NCI-H748 (cell line): ENCODE measurements at regions not wholly inside any gene's neighbourhood (a gene's known extent, or its start where the extent isn't known, plus 50 kb on each side); places are given as distances from the start of the nearest gene placed in this dataset.

ENCODE experiments used
- DNase-seq: peaks from one replicate; lab custom pipeline; 2025; ENCODE audit not compliant: unreplicated experiment; lab: John Stamatoyannopoulos, UW

DNA sequence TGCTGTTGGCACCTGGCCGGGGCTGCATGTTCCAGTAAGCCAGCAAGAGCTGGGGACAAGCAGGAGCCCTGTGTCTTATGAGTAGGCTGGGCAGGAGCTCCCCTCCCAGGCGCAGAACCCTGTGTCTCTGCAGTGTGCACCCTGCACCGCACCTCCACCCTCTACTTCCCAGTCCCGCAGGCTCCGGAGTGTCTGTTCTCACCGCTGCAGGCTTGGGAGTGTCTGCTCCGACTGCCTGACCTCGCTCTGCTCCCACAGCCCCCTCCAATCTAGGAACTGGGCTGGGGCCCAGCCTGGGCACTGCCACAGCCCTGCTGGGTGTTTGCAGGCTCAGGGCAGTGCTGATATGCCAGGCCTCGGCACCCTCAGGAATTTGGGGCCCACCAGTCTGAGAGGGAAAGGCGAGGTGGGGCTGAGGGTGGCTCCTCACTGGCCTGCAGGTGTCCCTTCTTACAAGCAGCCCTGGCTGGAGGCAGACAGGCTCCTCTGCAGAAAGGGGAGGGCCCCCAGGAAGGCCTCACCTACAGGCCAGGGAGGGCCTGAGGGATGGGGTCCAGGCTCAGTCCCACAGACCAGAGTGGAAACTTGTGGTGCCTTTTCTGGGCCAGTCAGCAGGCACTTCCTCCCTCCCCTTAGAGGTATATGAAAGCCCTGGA, 871.6 kb upstream of the GJE1 start:
- DNase-seq = no peak

DNA sequence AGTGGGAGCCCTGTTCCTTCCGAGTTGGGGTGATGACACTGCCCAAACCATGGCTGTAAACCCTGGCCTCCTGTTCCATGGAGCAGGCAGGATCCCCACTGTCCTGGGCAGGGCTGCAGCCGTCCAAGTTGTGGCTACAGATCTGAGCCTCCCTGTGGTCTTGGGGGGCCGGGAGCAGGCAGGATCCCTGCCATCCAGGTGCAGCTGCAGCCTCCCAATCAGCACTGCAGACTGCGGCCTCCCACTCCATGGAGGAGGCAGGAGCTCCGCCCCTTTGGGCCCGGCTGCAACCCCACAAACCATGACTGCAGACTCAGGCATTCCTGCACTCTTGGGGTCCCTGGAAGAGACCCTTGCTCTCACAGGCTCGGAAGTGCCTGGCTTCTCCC, 872.1 kb upstream of the GJE1 start:
- DNase-seq = no peak

DNA sequence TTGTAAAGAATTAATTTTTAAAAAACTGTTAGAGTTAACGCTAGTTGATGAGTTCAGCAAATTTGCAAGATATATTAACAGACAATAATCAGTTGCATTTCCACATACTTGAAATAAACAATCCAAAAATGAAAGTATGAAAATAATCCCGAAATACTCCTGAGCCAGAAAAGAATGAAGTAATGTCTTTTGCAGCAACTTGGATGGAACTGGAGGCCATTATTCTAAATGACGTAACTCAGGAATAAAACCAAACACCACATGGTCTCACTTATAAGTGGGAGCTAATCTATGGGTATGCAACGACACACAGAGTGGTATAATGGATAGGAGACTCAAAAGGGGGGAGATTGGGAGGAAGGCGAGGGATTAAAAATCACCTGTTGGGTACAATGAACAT, 872.9 kb upstream of the GJE1 start:
- DNase-seq = no peak

DNA sequence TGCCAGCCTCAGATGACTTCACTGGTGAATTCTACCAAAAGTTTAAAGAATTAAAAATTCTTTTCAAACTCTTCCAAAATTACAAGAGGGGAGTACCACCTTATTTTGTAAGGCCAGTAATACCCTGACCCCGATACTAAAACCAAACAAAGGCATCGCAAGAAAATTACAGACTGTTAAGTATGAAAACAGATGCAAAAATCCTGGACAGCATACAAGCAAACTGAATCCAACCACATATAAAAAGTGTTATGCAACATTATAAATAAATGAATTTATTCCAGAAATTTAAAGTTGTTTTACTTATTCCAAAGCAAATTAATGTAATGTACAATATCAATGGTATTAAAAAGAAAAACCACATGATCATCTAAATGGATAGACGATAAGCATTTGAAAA, 873.6 kb upstream of the GJE1 start:
- no peak for DNase-seq

DNA sequence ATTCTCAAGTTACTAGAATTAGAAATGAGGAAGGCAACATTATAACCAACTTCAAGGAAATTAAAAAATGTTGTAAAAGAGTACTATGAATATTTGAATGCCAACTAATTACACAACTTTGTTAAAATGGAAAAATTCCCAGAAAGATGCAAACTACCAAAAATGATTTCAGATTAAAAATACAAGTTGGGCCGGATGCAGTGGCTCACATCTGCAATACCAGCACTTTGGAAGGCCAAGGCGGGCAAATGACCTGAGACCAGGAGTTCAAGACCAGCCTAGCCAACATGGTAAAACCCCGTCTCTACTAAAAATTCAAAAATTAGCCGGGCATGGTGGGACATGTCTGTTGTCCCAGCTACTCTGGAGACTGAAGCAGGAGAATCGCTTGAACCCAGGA, 874.2 kb upstream of the GJE1 start:
- DNase-seq = no peak

DNA sequence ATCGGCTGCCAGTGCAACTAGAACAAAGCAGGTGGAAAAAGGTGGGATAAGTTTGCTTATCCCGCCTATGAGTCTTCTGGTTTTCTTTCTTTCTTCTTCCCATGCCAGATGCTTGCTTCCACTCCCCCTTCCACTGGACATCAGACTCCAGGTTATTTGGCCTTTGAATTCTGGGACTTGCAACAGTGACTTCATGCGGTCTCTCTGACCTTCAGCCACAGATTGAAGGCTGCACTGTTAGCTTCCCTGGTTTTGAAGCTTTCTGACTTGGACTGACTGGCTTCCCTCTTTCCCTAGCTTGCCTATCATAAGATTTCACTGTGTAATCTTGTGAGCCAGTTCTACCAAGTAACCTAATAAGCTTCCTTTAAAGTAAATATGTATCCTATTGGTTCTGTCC, 878.4 kb upstream of the GJE1 start:
- DNase-seq = no peak

DNA sequence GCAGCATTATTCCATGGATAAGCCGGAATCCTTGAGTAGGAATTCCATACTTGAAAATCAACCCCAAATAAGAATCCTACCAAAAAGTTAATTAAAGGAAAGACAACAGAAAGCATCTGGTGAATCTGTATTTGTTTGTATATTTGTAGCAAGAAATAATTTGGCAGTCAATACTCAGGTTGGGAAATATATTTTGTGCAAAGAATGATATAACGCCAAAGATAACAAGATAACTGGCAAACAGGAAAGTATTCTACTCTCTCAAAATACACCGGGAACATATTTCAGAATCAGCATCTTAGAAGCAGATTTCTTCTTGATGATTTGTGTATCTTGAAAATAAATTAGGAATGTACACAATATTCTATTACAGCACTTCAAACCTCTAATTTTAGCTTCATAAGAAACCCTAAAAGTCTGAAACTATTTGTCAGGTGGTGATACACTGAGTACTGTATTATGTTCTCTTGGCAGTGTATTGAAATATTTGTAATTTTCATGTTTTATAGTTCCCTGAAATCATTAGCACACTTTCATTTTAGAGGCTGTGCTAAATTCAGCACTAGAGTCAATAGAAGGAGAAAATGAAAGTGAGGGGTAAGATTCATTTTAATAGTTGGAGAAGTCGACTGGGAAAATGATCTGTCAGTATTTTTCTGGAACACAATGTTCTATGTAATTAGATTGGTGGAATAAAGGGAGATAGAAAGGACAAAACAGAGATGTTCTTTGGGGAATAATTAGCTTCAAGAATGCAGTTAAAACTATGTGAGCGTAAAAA, 879.7 kb upstream of the GJE1 start:
- DNase-seq = no peak

DNA sequence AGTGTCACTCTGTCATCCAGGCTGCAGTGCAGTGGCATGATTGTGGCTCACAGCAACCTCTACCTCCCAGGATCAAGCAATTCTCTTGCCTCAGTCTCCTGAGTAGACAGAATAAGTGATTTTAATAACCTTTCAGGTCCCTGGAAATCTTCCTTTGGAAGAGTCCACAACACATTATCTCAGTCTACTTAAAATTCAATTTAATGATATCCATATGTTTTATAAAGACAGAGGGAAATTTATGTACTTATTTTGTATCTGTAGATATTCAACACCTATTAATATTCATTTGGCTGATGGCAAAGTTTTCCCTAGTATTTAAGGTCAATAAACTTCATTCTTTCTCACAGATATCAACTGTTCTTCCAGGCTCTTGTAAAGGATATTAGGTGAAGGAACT, 881.4 kb upstream of the GJE1 start:
- no peak for DNase-seq

DNA sequence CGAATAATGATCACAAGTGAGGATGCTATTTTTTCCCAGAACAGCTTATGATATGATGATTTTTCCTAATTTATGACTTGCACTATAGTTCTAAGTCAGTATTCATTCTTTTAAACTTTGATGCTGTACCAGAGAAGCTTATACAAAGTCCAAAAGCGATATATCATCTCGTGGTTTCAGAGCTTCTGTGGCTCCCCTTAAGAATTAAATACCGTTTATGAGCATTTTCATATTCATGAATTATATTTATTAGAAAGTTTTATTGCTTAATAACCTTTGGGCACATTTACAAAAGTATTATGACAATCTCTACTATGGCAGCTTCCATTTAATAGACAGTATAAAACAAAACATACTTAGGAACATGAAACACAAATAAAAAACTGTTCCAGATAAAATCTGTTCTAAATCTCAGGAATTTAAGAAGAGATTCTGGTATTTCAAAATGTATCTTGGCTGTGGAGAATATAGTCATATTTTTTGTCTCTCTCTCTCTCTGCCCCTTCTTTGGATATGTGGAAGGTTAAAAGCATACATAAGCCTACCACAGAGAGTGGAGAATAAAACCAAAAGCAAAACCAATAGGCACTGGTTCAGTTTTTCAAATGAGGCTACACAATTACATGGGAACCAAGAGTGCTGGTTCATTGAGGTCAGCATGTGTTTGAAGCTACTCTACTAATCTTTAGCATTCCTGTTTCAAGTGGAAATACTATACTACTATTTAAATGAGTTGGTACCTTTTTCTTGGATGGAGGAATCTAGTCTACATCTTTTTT, 884.5 kb upstream of the GJE1 start:
- DNase-seq = no peak

DNA sequence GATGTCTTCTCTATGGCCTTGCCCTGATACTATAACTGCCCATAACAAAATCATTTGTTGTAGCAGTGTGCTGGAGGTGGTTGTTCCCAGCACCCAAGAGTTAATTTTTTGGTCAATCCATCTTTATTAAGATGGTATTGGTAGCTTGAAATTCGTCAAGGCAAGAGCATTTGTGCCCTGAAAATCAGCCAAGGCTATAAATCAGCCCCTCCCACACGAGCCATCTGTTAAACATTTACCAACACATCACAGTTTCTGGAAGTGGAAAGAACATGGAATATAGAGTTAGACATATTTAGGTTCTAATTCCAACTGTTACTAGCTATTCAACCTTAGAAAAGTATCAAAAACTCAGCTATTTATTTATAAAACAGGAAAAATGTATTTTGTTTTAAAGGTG, 888.4 kb upstream of the GJE1 start:
- no peak for DNase-seq

DNA sequence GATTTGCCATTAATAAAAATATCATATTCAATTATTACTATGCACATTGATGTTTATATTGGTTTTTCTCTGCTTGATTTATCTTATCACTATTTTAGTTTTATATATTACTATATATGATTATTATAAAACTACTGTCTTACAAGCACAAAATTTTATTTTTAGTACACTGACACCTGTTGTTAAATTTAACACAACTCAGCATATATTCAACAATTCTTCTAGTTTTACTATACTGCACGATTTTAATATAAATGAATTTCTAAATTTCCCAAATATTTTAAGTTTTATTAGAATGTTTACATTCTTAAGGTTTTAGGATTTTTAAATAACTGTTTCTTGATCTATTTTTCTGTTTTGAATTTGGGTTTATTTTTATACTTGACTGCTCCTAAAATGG, 889.8 kb upstream of the GJE1 start:
- DNase-seq = no peak

DNA sequence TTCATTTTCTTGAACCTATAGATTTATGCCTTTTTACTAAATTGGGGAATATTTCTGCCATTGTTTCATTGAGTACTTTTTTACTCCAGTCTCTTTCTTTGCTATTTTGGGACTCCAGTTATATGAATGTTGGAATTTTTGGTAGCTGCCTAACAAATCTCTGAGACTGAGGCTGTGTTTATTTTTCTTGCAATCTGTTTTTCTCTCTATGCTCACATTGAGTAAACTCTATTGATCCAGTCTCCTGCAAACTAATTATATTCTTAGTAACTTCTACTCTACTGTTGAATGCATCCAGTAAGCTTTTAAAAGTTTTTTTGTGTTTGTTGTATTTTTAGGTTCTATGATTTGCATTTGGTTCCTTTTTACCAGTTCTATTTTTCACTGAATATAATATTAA, 903.4 kb upstream of the GJE1 start:
- DNase-seq = no peak

DNA sequence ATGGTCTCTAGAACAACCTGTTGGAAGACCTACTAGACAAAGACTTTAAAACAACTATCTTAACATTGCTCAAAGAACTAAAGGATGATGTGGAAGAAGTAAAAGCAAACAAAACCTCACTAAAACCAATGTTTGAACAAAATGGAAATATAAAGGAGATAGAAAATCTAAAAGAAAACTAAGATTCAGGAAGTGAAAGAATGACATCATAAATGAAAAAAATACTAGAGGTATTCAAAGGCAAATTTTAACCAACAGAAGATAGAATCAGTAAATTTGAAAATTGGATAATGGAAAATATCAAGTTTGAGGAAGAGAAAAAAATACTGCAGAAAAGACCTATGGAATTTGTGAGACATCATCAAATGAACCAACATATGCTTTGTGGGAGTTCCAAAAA, 914.1 kb upstream of the GJE1 start:
- no peak for DNase-seq

DNA sequence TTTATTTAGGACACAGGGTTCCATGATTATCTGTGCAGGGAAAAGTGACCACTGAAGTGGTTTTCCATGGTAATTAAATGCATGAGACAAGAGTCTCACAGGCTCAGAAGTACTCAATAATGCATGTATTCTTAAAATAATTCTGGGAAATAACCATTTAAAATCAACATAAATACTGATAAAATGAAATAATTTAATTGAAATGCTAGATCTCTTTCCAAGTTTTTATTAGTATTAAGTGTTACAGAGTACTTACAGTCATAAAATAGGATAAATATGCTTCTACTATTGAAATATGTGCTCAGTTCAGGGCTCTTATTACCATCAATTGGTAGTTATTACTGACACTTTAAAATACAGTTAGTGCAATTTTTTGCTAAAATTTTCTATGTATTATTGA, 916.0 kb upstream of the GJE1 start:
- DNase-seq = no peak

DNA sequence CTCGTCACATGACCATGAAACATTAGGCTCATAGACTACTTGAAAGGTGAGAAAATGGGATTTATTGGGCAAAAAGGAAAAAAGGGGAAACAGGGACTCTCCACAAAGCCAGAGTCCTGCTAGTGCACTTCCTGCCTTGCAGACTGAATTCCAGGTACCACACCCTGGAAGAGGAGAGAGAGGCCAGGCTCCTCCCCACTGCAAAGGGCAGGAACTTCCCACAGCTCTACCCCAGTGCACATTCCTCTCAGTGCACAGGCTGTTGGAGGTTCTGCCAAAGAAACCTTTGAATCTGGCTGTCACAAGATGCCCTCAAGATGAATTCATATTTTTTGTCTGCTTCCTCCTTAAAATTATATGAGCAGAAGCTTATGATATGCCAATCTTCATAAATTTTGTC, 920.4 kb upstream of the GJE1 start:
- DNase-seq = peak; percentile 28

DNA sequence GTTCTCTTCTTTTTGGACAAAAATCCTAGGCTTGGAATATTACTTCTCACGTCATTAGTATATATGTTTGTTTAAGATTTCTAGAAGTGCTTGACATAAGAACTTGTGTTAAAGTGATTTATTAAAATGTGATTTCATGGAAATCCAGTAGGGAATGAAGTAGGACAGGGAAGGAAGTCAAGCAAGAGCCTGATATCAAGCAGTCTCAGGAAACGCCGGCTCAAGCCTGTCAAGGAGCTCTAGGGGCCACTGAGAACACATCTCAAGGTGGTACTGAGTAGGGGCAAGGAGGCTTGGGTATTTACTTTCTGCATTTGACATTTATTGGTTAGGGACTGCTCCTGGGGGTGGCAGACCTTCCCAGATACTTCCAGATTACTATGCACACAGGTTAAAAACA, 920.9 kb upstream of the GJE1 start:
- DNase-seq = no peak

DNA sequence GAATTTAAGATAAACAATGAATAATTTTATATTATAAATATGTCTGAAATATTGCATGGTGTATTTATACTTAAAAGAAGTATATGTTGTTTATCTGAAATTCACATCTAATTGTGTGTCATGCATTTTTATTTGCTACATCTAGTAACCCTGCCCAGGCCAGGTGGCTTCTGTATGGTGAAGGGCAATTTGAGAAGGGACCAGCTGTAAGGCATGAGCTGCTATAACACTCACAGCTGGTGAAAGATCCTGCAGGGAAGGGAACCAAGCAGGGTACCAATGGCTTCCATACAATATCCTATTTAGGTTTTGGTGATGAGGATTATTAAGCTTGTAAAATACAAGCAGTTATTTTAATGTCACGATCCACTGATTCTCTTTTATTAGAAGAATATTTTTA, 921.8 kb upstream of the GJE1 start:
- DNase-seq = peak; percentile 63

DNA sequence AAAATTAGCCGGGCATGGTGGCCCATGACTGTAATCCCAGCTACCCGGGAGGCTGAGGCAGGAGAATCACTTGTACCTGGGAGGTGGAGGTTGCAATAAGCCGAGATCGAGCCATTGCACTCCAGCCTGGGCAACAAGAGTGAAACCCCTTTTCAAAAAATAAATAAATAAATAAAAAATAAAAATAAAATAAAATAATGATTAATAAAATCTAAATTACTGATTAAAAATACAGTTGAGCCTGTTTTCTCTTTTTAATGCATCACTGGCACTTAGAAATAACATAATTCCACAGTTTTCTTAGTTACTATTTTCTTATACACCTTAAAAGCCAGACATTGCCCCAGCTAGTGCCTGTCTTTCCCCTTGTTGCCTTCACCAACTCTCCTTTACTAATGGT, 922.8 kb upstream of the GJE1 start:
- no peak for DNase-seq

DNA sequence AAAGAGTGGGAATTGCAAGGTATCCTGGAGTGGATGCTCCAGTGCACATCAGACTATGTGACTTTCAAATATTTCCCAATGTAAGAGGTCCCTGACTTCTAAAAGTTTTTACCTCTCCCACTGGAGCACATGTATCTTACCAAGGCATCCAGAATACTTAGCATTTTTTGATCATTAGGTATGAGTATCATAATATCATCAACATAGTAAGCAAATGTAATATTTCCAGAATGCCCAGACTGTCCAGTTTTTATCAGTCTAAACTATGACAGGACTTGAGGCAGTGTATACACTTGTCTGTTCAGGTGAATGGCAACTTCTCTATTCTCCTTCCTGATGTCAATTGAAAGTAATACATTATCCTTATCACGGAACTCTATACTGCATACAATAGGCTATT, 924.6 kb upstream of the GJE1 start:
- DNase-seq = no peak

DNA sequence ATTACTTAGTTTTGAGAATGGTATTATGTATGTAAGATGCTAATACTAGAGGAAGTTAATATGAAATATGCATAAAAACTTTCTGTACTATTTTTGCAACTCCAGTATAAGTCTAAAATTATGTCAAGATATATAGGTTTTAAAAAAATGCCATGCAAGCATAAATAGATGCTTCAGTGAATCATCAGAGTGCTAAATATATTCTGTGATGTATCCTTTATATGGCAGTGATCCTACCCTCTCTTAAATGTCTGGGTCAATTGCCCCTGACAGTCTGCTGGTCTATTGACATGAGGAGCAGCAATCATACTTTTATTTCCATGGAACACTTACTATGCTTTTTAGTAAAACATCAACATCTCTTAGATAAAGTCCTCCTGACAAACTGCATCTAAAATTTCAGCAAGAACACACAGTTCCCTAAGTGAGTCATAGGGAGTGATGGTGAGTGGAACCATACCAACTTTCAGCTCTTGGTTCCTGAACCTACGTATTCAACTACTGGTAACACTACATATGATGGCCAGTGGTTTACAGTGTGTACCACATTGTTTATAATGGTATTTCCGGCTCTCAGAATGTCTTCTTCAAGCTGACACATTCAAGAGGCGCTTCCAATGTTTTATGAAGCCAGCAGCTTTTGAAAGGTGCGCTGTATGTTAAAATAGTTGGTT, 928.7 kb upstream of the GJE1 start:
- DNase-seq = no peak

DNA sequence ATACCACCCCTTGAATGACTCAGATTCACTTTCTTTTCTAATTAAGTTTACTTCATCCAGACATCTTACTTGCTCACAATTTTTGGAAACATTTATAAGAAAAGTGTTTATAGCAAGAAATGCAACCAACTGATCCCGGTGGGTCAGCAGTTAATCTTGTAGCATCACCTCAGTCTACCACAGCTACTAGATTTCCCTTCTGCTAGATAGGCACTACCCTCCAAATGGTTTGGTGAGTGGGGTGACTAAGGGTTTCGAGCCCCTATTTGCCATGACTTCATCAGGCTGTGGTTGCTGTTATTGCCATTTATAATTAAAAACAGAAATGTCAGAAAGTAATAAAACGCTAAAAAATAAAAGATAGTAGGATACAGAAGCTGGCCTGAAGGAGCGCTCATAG, 930.1 kb upstream of the GJE1 start:
- no peak for DNase-seq

DNA sequence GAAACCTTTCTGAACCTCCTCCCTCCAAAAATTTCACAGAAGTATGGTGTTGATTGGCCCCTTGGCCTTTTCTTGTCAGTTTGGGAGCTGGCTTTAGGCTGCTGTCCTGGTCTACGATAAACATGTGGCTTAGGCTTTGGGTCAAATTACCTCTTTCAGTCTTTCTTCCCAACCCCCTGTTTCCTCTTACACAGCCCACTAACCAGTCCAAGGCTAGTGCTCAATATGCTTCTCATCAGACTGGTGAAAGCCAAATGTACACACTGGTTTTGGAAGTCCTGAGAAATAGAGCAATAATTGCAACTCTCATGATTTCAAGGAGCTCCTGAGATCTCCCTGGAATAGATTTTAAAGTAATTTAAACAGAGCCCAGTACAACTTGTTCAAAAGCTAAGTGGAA, 933.7 kb upstream of the GJE1 start:
- DNase-seq = no peak
